BE2C (cell line): ENCODE measurements at regions not wholly inside any gene's neighbourhood (a gene's known extent, or its start where the extent isn't known, plus 50 kb on each side); places are given as distances from the start of the nearest gene placed in this dataset.

Source experiments
- DNase-seq: peaks from one replicate; pipeline ENCODE4 v3.0.0-alpha.2; 2020
- H3K27me3 ChIP-seq: fragments of 250-450 bp; sonication (Bioruptor Pico); 2 replicates; pipeline ENCODE4 v1.5.1; 2020; ENCODE audit warnings: mild to moderate bottlenecking
- H3K36me3 ChIP-seq: fragments of 250-450 bp; sonication (Bioruptor Pico); 2 replicates; pipeline ENCODE4 v1.5.1; 2020; ENCODE audit warnings: mild to moderate bottlenecking
- H3K4me1 ChIP-seq: fragments of 250-450 bp; sonication (Bioruptor Pico); 2 replicates; pipeline ENCODE4 v1.5.1; 2020
- H3K4me3 ChIP-seq: 2 replicates; pipeline ENCODE4 v1.5.1; 2011; ENCODE audit warnings: low read depth, low read length
- H3K9me3 ChIP-seq: fragments of 250-450 bp; sonication (Bioruptor Pico); 2 replicates; pipeline ENCODE4 v1.5.1; 2020
- TF ChIP-seq, protein P1 (sequence below): IDR thresholded peaks from 2 replicates; pipeline ENCODE4 v1.5.1; 2012; ENCODE audit warnings: mild to moderate bottlenecking, low read depth, low read length

DNA sequence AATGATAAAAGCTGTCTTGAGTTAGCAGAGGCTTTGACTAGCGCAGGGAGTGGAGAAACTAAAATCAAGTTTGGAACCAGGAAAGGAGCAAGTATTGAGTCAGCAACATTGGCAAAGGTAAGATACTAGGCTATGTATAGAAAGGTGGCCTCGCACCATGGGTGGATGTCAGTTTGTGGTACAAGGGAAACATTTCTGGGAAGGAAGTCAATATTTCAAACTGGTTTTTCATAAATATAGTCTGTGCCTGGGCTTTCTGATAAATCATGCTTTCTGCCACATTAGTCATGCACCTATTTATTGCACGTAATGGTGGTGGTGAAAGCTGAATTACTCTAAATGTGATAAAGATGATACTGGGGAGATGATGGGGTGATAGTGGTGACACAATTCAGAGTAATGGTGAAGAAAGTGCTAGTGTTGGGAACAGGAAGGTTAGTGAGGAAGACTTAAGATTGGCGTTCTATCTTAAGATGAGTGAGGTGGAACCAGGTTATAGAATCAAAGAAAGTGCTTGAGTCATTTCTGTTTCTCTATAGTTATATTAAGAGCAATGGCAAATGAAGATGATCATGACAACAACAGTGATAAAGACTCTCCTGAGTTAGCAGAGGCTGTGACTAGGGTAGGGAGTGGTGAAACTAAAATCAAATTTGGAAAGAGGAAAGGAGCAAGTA, 729.0 kb downstream of the FAM181B start:
- Histone ChIP-seq H3K4me3 (no peak overlapping the region), H3K27me3 (no peaks in the 10 kb centered on the region), H3K4me1 (no peaks in the 10 kb centered on the region), H3K36me3 (no peaks in the 10 kb centered on the region), H3K9me3 (no peaks in the 10 kb centered on the region)
- DNase-seq = no peak
- TF ChIP-seq, protein P1, sequence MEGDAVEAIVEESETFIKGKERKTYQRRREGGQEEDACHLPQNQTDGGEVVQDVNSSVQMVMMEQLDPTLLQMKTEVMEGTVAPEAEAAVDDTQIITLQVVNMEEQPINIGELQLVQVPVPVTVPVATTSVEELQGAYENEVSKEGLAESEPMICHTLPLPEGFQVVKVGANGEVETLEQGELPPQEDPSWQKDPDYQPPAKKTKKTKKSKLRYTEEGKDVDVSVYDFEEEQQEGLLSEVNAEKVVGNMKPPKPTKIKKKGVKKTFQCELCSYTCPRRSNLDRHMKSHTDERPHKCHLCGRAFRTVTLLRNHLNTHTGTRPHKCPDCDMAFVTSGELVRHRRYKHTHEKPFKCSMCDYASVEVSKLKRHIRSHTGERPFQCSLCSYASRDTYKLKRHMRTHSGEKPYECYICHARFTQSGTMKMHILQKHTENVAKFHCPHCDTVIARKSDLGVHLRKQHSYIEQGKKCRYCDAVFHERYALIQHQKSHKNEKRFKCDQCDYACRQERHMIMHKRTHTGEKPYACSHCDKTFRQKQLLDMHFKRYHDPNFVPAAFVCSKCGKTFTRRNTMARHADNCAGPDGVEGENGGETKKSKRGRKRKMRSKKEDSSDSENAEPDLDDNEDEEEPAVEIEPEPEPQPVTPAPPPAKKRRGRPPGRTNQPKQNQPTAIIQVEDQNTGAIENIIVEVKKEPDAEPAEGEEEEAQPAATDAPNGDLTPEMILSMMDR = no peak

DNA sequence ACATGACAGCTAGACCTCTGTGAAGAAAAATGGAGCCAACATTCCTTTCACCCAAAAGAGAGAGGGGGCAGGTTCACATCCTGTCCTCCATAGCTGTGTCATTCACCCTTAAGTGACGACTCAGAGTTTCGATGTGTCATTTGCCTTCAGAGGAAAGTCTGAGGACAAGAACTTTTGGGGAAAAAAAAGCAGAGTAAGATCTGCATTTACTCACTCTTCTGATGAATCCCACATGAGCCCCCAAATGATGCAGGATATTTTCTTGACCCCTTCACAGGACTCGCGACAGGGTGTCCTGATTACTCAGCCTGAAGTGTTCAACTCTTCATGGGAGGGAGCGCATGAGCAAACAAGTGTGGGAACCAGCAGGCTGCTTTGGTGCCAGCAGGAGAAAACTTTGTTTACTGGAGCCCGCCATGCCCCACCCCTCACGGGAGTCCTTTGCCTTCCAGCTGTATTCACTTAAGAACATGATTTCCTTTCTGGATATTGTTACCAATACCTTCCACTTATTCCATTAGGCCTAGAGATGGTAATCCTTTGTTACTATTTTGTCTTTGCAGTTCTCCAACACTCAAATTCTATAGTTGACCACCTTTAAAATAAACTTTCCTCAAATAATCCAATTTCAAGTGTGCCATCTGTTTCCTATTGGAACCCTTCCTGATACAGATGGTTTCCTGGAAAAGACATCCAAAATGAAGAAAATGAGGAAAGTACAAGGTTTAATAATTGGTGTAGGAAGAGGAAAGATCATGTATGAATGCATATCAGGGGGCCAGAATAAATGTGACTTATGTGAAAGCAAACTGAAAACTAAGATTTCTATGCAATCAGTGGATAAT, 729.8 kb downstream of the FAM181B start:
- Histone ChIP-seq H3K4me3 (no peak overlapping the region), H3K9me3 (no peaks in the 10 kb centered on the region), H3K4me1 (no peaks in the 10 kb centered on the region), H3K27me3 (no peaks in the 10 kb centered on the region), H3K36me3 (no peaks in the 10 kb centered on the region)
- TF ChIP-seq, protein P1 = no peak
- no peak for DNase-seq

DNA sequence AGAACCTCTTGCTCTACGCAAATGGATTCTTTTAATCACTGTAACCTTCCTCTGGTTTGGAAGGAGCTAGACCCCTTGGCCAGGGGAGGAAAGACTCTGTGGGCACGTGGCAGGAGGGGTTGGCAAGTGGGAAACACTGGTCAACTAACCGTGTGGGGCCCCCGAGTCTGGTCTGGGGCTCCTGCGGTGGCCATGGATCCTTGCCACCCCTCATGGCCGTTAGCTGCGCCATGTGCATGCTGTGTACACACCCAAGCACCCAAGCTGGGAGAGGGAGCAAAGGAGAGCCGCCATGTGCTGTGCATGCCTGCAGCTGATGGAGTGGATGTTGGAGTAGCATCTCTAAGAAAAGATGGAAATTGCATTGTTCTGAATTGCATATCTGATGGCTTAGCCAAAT, 730.6 kb downstream of the FAM181B start:
- Histone ChIP-seq H3K4me3 (no peak overlapping the region), H3K27me3 (no peaks in the 10 kb centered on the region), H3K9me3 (no peaks in the 10 kb centered on the region), H3K36me3 (no peaks in the 10 kb centered on the region), H3K4me1 (no peaks in the 10 kb centered on the region)
- TF ChIP-seq, protein P1 = no peak
- DNase-seq = no peak

DNA sequence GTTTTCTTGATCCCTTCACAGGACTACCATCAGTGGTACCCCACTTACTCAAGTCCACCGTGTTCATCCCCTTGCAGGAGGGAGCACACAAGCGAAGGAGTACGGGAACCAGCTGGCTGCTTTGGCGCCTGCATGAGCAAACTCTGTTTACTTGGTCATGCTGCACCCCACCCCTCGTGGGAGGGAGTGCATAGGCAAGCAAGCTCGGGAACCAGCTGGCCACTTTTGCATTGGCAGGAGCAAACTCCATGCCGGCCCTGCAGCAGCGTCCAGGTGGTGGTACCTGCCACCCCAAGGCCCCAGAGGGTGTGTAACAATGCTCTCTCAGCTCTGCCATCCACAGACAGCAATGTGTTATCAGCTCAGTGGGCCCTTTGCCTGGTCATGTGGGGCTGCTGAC, 737.8 kb downstream of the FAM181B start:
- TF ChIP-seq, protein P1 = no peak
- no peaks in the 10 kb centered on the region for H3K36me3 ChIP-seq
- H3K9me3 ChIP-seq = no peaks in the 10 kb centered on the region
- no peak for DNase-seq
- no peak overlapping the region for H3K4me3 ChIP-seq
- no peaks in the 10 kb centered on the region for H3K4me1 ChIP-seq
- no peaks in the 10 kb centered on the region for H3K27me3 ChIP-seq

DNA sequence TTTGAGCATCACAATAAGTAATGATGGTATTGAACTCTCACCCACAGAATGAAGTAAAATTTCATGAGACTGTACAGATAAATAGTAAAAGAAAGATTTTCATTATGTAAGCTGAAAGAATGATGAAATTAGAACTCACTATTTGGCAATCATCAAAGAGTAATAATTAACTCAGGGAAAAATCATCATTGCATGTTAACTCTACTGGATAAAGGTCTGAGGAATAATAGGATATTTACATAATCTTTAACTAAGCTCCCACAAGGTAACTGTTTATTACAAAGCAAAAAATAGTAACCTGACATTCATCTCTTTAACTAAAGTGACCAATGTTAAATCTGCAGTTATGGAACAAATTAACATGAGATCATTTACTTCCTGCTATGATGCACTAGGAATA, 739.9 kb downstream of the FAM181B start:
- DNase-seq = no peak
- TF ChIP-seq, protein P1 = no peak
- Histone ChIP-seq H3K9me3 (no peaks in the 10 kb centered on the region), H3K4me3 (no peak overlapping the region), H3K4me1 (no peaks in the 10 kb centered on the region), H3K36me3 (no peaks in the 10 kb centered on the region), H3K27me3 (no peaks in the 10 kb centered on the region)
